Dendritic cell treated with granulocyte-macrophage colony-stimulating factor and Interleukin-4, amounts not matched to agents 40 ng/mL and 50 ng/mL, for 4 days (primary cell): ENCODE measurements at regions not wholly inside any gene's neighbourhood (a gene's known extent, or its start where the extent isn't known, plus 50 kb on each side); places are given as distances from the start of the nearest gene placed in this dataset.
"Not testable (repeated sequence)": the region's sequence is repeated elsewhere in the genome, so short reads cannot be mapped to it uniquely, and the experiment has no call there.

Source experiments
- H3K27ac Mint-ChIP-seq: one replicate; pipeline ENCODE4 v1.8.0; 2022; ENCODE audit warnings: mild to moderate bottlenecking, mixed read lengths
- H3K27me3 Mint-ChIP-seq: one replicate; pipeline ENCODE4 v1.8.0; 2022; ENCODE audit warnings: mild to moderate bottlenecking, mixed read lengths
- H3K36me3 Mint-ChIP-seq: one replicate; pipeline ENCODE4 v1.8.0; 2022; ENCODE audit warnings: low read depth, mixed read lengths
- H3K4me1 Mint-ChIP-seq: one replicate; pipeline ENCODE4 v1.8.0; 2022; ENCODE audit warnings: low read depth, mixed read lengths
- H3K4me3 Mint-ChIP-seq: one replicate; pipeline ENCODE4 v1.8.0; 2022; ENCODE audit warnings: mild to moderate bottlenecking, moderate library complexity, mixed read lengths
- H3K9me3 Mint-ChIP-seq: one replicate; pipeline ENCODE4 v1.8.0; 2022; ENCODE audit warnings: mixed read lengths
- intact Hi-C: fragments of 100-400 bp; cut with micrococcal nuclease; formaldehyde crosslinking; loops from one replicate; pipeline ENCODE4 v1.15.0; 2022

DNA sequence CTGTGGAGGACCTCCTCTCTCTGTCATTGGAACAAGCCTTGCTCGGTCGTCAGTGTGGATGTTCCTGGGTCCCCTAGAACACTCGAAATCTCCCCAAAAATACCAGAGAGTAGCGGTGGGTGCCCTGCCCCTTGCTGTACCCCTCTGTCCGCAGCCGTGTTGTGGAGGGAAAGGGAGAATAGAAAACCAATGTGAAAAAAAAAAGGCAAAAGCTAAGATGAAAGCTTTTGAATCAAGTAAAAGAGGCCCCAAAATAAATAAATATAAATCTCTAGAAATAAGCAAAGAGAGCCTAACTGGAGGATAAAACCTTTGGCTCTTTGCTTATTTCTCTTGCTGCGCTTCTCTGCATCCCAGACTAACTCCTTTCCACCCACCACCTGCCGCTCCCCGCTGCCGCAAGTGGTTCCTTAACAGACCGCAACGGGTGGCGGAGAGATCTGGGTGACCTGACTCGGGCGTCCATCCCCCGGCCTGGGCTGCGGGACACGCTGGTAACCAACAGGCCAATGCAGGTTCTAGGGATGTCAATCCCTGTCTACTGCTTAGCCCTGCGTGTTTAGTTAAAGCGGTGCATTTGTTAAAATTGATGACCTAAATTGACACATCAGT, 110.0 kb downstream of the GPX5 start:
- H3K9me3 Mint-ChIP-seq, result peaks cover 8% of the 10 kb centered on the region
- peaks cover 59% of the 10 kb centered on the region for H3K27me3 Mint-ChIP-seq
- H3K4me3 Mint-ChIP-seq, result no peak overlapping the region
- intact Hi-C loops, result no loop called here
- H3K4me1 Mint-ChIP-seq, result no peaks in the 10 kb centered on the region
- no peaks in the 10 kb centered on the region for H3K36me3 Mint-ChIP-seq
- no peak overlapping the region for H3K27ac Mint-ChIP-seq

DNA sequence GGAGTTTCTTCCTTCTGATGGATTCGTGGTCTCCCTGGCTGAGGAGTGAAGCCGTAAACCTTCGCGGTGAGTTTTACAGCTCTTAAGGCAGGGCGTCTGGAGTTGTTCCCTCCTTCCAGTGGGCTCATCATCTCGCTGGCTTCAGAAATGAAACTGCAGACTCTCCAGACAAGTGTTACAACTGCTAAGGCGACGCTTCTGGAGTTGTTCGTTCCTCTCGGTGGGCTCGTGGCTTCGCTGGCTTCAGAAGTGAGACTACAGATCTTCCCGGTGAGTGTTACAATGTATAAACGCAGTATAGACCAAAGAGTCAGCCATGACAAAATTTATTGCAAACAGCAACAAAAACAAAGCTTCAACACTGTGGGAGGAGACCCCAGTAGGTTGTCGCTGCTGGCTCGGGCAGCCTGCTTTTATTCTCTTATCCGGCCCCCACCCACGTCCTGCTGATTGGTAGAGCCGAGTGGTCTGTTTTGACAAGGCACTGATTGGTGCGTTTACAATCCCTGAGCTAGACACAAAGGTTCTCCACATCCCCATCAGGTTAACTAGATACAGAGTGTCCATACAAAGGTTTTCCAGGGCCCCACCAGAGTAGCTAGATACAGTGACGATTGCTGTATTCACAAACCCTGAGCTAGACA, 113.2 kb downstream of the GPX5 start:
- Mint-ChIP-seq H3K4me1 (no peaks in the 10 kb centered on the region), H3K27me3 (peaks cover 49% of the 10 kb centered on the region), H3K4me3 (no peak overlapping the region), H3K27ac (no peak overlapping the region), H3K9me3 (peaks cover 8% of the 10 kb centered on the region), H3K36me3 (no peaks in the 10 kb centered on the region)
- intact Hi-C loops, result no loop called here

DNA sequence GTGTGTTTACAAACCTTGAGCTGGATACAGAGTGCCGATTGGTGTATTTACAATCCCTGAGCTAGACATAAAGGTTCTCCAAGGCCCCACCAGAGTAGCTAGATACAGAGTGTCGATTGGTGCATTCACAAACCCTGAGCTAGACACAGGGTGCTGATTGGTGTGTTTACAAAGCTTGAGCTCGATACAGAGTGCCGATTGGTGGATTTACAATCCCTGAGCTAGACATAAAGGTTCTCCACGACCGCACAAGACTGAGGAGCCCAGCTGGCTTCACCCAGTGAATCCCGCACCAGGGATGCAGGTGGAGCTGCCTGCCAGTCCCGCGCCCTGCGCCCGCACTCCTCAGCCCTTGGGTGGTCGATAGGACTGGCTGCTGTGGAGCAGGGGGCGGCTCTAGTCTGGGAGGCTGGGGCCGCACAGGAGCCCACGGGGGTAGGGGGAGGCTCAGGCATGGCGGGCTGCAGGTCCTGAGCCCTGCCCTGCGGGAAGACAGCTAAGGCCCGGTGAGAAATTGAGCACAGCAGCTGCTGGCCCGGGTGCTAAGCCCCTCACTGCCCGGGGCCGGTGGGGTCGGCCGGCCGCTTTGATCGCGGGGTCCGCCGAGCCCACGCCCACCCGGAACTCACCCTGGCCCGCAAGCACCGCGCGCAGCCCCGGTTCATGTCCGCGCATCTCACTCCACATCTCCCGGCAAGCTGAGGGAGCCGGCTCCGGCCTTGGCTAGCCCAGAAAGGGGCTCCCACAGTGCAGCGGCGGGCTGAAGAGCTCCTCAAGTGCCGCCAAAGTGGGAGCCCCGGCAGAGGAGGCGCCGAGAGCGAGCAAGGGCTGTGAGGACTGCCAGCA, 114.0 kb downstream of the GPX5 start:
- intact Hi-C loops, H3K4me3 Mint-ChIP-seq, H3K9me3 Mint-ChIP-seq, H3K27ac Mint-ChIP-seq, H3K4me1 Mint-ChIP-seq, H3K36me3 Mint-ChIP-seq: not testable (repeated sequence)
- H3K27me3 Mint-ChIP-seq, result peaks cover 43% of the 10 kb centered on the region

DNA sequence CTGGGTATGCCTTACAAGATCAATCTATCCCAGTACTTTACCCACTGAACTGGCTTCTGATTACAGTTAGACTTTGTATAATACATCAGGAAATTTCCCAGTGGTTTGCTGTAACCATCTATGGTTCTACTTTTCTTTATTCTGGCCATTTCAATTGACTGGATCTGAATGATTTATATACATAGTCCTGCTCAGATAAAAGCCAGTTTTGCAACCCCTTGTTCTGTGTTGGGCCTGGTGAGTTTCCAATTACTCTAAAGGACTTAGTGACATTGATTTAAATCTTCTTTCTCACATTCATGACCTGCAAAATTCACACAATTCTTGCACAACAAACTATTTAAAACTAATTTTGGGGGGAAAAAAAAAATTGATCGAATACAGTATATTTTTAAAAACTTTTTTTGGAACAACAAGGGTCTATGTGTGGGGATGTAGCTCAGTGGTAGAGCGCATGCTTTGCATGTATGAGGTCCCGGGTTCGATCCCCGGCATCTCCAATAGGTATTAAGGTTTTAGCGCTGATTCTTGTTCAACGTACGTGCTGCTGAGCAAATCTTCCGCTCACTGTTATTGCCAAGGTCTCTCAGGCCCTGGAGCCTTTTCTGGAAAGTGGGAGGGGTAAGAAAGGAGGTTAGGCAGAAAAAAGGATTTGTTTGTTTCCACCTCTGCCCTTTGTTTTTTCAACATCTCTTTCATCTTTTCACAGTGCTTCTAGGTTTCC, 117.5 kb downstream of the GPX5 start:
- H3K27ac Mint-ChIP-seq, result no peak overlapping the region
- peaks cover 8% of the 10 kb centered on the region for H3K9me3 Mint-ChIP-seq
- no peak overlapping the region for H3K4me3 Mint-ChIP-seq
- intact Hi-C loops, result no loop called here
- H3K36me3 Mint-ChIP-seq, result no peaks in the 10 kb centered on the region
- peaks cover 25% of the 10 kb centered on the region for H3K27me3 Mint-ChIP-seq
- H3K4me1 Mint-ChIP-seq, result peaks cover 1% of the 10 kb centered on the region

DNA sequence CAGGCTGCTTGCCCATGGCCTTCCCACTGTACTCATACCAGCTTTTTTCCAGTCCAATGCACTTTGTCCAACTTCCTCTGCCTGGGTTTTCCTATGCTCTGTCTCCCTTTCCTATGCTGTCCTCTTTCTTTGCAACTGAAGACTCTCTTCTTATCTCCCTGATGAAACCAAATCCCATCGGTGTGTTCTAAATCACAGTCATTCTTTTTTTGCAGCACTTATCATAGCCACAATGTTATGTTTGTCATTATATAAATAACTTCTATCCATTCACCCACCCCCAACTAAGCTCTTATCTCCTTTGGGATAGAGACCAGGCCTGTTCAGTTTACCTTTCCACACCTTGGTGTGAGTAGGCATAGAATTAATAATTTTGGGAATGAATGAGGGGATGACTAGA, 121.0 kb downstream of the GPX5 start:
- Mint-ChIP-seq H3K27ac (no peak overlapping the region), H3K9me3 (no peaks in the 10 kb centered on the region), H3K4me3 (no peak overlapping the region), H3K4me1 (peaks cover 11% of the 10 kb centered on the region), H3K27me3 (peaks cover 36% of the 10 kb centered on the region), H3K36me3 (no peaks in the 10 kb centered on the region)
- intact Hi-C loops, result no loop called here

DNA sequence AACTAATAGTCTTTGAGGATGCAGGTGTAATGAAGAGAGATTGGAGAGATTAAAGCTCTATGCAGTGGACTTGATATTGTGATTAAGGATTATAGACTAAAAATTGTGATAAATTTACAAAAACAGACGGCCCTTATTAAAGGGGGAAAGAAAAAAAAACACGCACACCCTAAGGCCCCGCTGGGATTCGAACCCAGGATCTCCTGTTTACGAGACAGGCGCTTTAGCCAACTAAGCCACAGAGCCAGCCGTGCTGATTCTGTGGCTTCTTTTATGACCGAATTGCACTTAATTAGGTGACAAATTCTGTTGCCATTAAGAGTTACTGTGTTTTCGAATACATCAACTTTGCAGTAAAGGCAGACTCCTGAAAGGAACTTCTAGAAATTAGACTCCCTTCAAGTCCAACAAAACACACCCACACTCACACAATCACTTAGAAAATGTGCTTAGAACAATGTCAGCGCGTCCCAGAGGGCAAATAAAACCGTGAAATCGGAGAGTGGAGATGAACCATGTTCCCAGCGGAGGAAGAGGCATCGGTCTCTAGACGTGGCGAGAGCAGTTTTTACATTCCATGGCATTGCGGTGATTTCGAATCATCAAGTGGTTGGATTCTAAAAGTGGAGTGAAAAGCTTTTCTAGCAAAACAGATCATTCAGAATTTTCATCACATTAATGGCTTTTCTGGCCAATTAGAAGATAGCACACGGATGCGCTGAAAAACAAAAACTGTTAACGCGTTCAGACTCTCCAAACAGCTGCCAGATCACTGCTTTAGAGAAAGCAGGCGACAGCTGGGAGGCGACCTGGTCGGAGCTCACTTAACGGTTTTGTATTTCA, 122.6 kb downstream of the GPX5 start:
- H3K36me3 Mint-ChIP-seq, result no peaks in the 10 kb centered on the region
- H3K27me3 Mint-ChIP-seq, result peaks cover 38% of the 10 kb centered on the region
- no peak overlapping the region for H3K27ac Mint-ChIP-seq
- H3K4me3 Mint-ChIP-seq, result no peak overlapping the region
- intact Hi-C loops, result no loop called here
- H3K9me3 Mint-ChIP-seq, result no peaks in the 10 kb centered on the region
- peaks cover 11% of the 10 kb centered on the region for H3K4me1 Mint-ChIP-seq

DNA sequence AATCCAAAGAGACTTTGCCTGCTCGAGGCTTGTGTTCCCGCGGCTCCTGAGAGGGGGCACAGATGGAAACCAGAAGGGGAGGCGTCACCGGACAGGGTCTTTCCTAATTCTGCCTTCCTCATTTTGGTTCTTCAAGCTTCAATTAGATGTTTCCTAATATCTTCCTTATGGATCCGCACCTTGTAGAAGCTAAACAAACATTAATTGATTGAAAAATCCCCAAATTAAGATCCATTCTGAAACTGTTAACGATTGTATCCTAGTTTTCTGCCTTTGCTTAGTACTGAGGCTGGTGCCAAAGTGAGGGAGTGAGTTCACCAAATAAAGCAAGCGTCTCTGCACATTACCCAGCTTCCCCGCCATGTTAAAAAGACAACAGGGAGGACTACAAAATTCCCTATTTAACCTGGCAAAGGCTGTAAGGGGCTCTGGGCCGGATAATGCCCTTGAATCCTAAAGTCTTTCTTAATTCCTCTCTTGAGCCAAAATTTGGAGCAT, 123.2 kb downstream of the GPX5 start:
- no peak overlapping the region for H3K27ac Mint-ChIP-seq

DNA sequence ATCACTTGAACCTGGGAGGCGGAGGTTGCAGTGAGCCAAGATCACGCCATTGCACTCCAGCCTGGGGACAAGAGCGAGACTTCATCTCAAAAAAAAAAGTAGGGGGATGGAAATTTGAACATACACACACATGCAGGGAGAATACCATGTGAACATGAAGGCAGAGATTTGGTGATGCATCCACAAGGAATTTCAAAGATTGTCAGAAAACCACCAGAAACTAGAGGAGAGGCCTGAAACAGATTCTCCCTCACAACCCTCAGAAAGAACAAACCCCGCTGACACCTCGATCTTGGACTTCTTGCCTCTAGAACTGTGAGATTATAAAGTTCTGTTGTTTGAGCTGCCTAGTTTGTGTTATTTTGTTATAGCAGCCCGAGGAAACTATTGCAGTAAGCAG, 125.5 kb downstream of the GPX5 start:
- no peak overlapping the region for H3K27ac Mint-ChIP-seq
- H3K4me3 Mint-ChIP-seq, result no peak overlapping the region
- H3K9me3 Mint-ChIP-seq, result no peaks in the 10 kb centered on the region
- peaks cover 37% of the 10 kb centered on the region for H3K27me3 Mint-ChIP-seq
- peaks cover 11% of the 10 kb centered on the region for H3K4me1 Mint-ChIP-seq
- intact Hi-C loops, result no loop called here
- no peaks in the 10 kb centered on the region for H3K36me3 Mint-ChIP-seq

More for the DNA sequence above, 123.2 kb downstream of the GPX5 start:
- intact Hi-C loops, result no loop called here
- H3K4me3 Mint-ChIP-seq, result no peak overlapping the region
- no peaks in the 10 kb centered on the region for H3K9me3 Mint-ChIP-seq
- H3K27me3 Mint-ChIP-seq, result peaks cover 37% of the 10 kb centered on the region
- H3K4me1 Mint-ChIP-seq, result peaks cover 11% of the 10 kb centered on the region
- no peaks in the 10 kb centered on the region for H3K36me3 Mint-ChIP-seq

DNA sequence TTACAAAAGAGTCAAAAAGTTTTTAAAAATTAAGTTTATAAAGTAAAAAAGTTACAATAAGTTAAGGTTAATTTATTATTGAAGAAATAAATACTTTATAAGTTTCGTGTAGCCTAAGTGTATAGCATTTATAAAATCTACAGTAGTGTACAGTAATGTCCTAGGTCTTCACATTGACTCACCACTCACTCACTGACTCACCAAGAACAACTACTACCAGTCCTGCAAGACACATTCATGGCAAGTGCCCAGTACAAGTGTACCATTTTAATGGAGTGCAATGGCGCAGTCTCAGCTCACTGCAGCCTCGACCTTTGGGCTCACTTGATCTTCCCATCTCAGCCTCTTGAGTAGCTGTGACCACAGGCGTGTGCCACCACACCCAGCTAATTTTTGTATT, 128.2 kb downstream of the GPX5 start:
- H3K27me3 Mint-ChIP-seq, result peaks cover 45% of the 10 kb centered on the region
- H3K36me3 Mint-ChIP-seq, result no peaks in the 10 kb centered on the region
- no peaks in the 10 kb centered on the region for H3K9me3 Mint-ChIP-seq
- H3K4me3 Mint-ChIP-seq, result no peak overlapping the region
- H3K27ac Mint-ChIP-seq, result no peak overlapping the region
- H3K4me1 Mint-ChIP-seq, result peaks cover 18% of the 10 kb centered on the region
- intact Hi-C loops, result no loop called here

DNA sequence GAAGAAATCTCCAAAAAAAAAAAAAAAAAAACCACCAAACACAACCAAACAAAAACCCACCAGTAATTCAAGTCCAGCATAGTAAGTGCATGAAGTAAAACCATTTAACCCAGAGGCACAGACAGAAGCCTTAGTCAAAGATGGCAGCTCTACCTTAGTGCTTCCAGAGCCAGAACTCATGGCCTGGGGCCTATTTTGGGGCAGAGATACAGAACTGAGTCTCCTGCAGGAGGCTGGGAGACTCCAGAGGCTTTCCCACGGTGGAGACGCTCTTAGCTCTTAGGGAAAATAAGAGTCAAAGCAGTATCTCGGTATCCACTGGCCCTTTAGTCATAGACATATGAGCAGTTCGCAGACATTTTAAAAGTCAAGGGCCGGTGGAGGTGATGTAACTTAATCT, 129.5 kb downstream of the GPX5 start:
- no peaks in the 10 kb centered on the region for H3K9me3 Mint-ChIP-seq
- no peak overlapping the region for H3K4me3 Mint-ChIP-seq
- peaks cover 52% of the 10 kb centered on the region for H3K27me3 Mint-ChIP-seq
- peaks cover 19% of the 10 kb centered on the region for H3K4me1 Mint-ChIP-seq
- H3K36me3 Mint-ChIP-seq, result no peaks in the 10 kb centered on the region
- intact Hi-C loops, result no loop called here
- H3K27ac Mint-ChIP-seq, result no peak overlapping the region

DNA sequence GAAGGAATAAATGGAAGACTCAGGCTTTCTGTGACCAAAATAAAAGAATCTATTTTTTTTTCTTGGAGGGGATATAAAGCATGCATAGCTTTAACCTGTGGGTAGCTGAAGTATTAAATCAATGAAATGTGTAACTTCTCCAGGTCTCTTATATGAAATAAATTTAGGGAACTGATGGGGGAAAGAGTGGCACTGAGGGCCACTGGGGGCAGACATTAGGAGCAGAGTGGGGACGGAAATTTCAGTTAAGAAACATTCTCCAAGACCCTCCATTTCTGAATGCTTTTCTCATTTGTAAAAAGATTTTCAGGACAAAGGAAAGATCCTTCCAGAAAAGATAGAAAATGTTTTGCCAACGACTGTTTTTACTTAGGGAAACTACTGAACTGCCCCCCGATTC, 131.0 kb downstream of the GPX5 start:
- Mint-ChIP-seq H3K27ac (no peak overlapping the region), H3K36me3 (no peaks in the 10 kb centered on the region), H3K4me3 (no peak overlapping the region), H3K27me3 (peaks cover 57% of the 10 kb centered on the region), H3K4me1 (peaks cover 19% of the 10 kb centered on the region), H3K9me3 (no peaks in the 10 kb centered on the region)
- intact Hi-C loops, result no loop called here

DNA sequence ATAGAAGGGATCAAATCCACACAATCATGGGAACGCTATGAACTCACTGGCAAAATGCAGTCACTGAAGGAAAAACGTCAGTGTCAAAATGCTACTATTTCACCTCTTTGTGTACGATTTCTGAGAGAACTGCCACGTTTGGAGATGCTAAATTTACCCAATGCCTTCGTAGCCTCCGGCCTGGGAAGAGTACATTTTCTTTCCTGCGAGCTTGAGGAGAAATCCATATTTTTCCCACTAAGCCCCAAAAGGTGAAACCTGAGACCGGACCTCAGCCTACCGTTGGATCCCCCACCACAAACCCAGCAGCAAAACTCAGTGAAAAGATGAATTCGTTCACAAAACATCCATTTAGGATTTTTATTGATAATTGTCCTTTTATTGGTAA, 131.7 kb downstream of the GPX5 start:
- Mint-ChIP-seq H3K9me3 (no peaks in the 10 kb centered on the region), H3K4me1 (peaks cover 19% of the 10 kb centered on the region), H3K27ac (no peak overlapping the region), H3K36me3 (no peaks in the 10 kb centered on the region), H3K4me3 (no peak overlapping the region), H3K27me3 (peaks cover 53% of the 10 kb centered on the region)
- intact Hi-C loops, result no loop called here

DNA sequence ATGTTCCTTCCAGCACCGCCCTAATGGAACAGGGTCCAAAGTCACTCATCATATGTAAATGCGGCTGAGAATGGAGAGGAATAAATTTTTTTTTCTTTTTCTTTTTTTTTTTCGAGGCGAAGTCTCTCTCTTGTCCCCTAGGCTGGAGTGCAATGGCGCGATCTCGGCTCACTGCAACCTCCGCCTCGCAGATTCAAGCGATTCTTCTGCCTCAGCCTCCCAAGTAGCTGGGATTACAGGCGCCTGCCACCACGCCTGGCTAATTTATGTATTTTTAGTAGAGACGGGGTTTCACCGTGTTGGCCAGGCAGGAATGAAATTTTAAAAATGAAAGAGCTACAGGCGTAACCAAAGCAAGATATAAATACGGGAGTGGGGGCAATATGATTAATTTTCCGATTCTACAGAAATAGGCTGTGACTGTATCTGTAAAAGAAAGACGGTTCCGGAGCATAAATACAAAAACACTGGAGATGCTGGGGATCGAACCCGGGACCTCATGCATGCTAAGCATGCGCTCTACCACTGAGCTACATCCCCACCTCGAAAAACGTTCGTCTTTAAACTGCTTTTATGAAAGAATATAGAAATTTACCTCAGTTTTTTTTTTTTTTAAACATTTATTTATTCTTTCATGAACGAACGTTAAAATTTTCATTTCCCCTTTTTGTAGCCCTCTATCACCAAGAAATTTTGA, 132.2 kb downstream of the GPX5 start:
- Mint-ChIP-seq H3K9me3 (no peaks in the 10 kb centered on the region), H3K27me3 (peaks cover 53% of the 10 kb centered on the region), H3K36me3 (no peaks in the 10 kb centered on the region), H3K4me1 (peaks cover 19% of the 10 kb centered on the region), H3K27ac (no peak overlapping the region), H3K4me3 (peak overlapping the region; percentile 44)
- intact Hi-C loops, result no loop called here
